Gastrocnemius medialis (tissue), 4 donors: ENCODE measurements at regions not wholly inside any gene's neighbourhood (a gene's known extent, or its start where the extent isn't known, plus 50 kb on each side); places are given as distances from the start of the nearest gene placed in this dataset.

ENCODE experiments used
- CTCF ChIP-seq, 5 experiments: fragments of 450-650 bp in 3 of 5; fragments of 200-600 bp in 2 of 5; sonication (generic) in 2 of 5; IDR thresholded peaks in 4 of 5; conservative IDR thresholded peaks in 1 of 5; 1 replicate in 4 of 5; 2 replicates in 1 of 5; pipeline ENCODE4 v1.5.1; 2016 to 2019; ENCODE audit warnings: antibody characterized with exemption in 5 of 5, mild to moderate bottlenecking in 3 of 5, moderate library complexity in 3 of 5
- POLR2A ChIP-seq, 2 donors: fragments of 450-650 bp; IDR thresholded peaks; one replicate each; pipeline ENCODE4 v1.6.1; 2017; ENCODE audit warnings: antibody characterized with exemption in 2 of 2, mild to moderate bottlenecking in 2 of 2, moderate library complexity in 2 of 2

- TF ChIP-seq CTCF (IDR thresholded peaks at IDR 0.05 in 4 of 5, conservative IDR thresholded peaks at IDR 0.05 in 1 of 5) (no peak), POLR2A (IDR thresholded peaks at IDR 0.05) (no peak)
Observed at GRCh38 chr6:112936079-112936472, 588.9 kb downstream of the RFPL4B start.
